GM12874 (cell line): ENCODE measurements at regions not wholly inside any gene's neighbourhood (a gene's known extent, or its start where the extent isn't known, plus 50 kb on each side); places are given as distances from the start of the nearest gene placed in this dataset.

Experiments used
- TF ChIP-seq, protein P1 (sequence below): IDR thresholded peaks from 2 replicates; pipeline ENCODE4 v1.5.1; 2011; ENCODE audit warnings: low read depth, mild to moderate bottlenecking, control low read depth, low read length, moderate library complexity; ENCODE audit not compliant: insufficient read depth

GRCh38 chr18:46239549-46239948 is 135.4 kb downstream of the HAUS1 start:
- TF ChIP-seq, protein P1, sequence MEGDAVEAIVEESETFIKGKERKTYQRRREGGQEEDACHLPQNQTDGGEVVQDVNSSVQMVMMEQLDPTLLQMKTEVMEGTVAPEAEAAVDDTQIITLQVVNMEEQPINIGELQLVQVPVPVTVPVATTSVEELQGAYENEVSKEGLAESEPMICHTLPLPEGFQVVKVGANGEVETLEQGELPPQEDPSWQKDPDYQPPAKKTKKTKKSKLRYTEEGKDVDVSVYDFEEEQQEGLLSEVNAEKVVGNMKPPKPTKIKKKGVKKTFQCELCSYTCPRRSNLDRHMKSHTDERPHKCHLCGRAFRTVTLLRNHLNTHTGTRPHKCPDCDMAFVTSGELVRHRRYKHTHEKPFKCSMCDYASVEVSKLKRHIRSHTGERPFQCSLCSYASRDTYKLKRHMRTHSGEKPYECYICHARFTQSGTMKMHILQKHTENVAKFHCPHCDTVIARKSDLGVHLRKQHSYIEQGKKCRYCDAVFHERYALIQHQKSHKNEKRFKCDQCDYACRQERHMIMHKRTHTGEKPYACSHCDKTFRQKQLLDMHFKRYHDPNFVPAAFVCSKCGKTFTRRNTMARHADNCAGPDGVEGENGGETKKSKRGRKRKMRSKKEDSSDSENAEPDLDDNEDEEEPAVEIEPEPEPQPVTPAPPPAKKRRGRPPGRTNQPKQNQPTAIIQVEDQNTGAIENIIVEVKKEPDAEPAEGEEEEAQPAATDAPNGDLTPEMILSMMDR: no peak

DNA sequence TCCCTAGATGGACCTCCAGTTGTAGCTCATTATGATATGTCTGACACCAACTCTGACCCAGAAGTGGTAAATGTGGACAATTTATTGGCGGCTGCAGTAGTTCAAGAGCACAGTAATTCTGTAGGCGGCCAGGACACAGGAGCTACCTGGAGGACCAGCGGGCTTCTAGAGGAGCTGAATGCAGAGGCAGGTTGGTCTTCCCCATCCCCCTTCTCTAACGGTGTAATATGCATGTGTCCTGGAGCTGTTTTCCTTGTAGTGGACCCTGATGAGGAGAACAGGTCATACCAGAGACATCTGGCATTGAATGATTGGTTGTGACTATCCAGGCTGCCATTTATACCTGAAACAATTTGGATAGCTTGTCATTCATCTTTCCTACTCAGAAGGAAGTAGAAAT is 135.8 kb downstream of the HAUS1 start:
- TF ChIP-seq, protein P1: no peak

- TF ChIP-seq, protein P1: no peak
Observed at GRCh38 chr18:46242183-46242582, 138.0 kb downstream of the HAUS1 start.

GRCh38 chr18:46243095-46243494 is 138.9 kb downstream of the HAUS1 start:
- TF ChIP-seq, protein P1: no peak

DNA sequence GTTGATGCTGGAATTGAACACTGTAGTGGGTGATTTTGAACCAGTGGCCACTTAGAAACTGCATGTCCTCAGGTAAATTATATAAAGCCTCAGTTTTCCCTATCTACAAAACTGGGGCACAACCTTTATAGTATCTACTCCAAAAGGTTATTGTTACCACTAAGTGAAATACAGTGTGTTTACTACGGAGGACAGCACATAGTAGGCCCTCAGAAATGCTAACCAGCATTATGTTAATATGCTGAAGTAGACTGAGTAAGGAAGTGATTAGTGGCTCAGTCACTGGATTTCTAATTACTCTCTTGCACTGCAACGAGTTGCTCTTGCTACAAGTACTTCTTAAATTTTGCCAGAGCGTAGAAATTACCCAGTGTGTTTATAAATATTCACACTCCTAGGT is 139.5 kb downstream of the HAUS1 start:
- TF ChIP-seq, protein P1: no peak

GRCh38 chr18:46246101-46246500 is 141.9 kb downstream of the HAUS1 start:
- TF ChIP-seq, protein P1: no peak

GRCh38 chr18:46247942-46248341 is 143.8 kb downstream of the HAUS1 start:
- TF ChIP-seq, protein P1: no peak
